ENCODE measurements at regions not wholly inside any gene's neighbourhood (a gene's known extent, or its start where the extent isn't known, plus 50 kb on each side); places are given as distances from the start of the nearest gene placed in this dataset.

DNA sequence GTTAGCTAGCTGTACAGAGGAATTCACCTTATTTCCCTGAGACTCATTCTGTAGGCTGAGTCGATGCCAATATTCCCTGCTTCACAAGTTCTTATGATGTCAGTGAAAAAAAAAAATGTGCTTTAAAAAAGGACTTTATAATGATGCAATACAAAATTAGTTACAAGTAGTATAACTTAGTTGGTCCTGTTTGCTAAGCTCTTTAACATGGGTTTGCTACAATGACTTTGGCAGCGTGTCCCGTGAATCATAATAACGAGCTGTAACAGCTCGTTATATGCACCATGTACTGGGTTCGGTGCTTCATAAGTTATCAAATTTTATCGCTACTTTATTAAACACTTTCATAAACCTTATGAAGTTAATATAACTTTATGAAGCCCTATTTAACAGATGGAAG, 349.7 kb downstream of the LMX1A start:
- TF ChIP-seq RAD21 (IDR thresholded peaks at IDR 0.05) (no peak), GABPA (IDR thresholded peaks at IDR 0.05 in 1 of 2, conservative IDR thresholded peaks at IDR 0.05 in 1 of 2) (no peak), TAF1 (conservative IDR thresholded peaks at IDR 0.05) (no peak), FOXA1 (IDR thresholded peaks at IDR 0.05) (no peak), SP1 (IDR thresholded peaks at IDR 0.05) (no peak), JUND (IDR thresholded peaks at IDR 0.05) (no peak)
- TF ChIP-seq, protein P1, sequence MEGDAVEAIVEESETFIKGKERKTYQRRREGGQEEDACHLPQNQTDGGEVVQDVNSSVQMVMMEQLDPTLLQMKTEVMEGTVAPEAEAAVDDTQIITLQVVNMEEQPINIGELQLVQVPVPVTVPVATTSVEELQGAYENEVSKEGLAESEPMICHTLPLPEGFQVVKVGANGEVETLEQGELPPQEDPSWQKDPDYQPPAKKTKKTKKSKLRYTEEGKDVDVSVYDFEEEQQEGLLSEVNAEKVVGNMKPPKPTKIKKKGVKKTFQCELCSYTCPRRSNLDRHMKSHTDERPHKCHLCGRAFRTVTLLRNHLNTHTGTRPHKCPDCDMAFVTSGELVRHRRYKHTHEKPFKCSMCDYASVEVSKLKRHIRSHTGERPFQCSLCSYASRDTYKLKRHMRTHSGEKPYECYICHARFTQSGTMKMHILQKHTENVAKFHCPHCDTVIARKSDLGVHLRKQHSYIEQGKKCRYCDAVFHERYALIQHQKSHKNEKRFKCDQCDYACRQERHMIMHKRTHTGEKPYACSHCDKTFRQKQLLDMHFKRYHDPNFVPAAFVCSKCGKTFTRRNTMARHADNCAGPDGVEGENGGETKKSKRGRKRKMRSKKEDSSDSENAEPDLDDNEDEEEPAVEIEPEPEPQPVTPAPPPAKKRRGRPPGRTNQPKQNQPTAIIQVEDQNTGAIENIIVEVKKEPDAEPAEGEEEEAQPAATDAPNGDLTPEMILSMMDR (IDR thresholded peaks at IDR 0.05; ENCODE audit: low read depth, low read length, missing input control), result no peak
- TF ChIP-seq, protein P2, sequence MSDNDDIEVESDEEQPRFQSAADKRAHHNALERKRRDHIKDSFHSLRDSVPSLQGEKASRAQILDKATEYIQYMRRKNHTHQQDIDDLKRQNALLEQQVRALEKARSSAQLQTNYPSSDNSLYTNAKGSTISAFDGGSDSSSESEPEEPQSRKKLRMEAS (IDR thresholded peaks at IDR 0.05), result no peak
- TF ChIP-seq, protein P3, sequence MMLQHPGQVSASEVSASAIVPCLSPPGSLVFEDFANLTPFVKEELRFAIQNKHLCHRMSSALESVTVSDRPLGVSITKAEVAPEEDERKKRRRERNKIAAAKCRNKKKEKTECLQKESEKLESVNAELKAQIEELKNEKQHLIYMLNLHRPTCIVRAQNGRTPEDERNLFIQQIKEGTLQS (IDR thresholded peaks at IDR 0.05), result no peak

All from liver (tissue), 3 donors.